ENCODE measurements at regions not wholly inside any gene's neighbourhood (a gene's known extent, or its start where the extent isn't known, plus 50 kb on each side); places are given as distances from the start of the nearest gene placed in this dataset.
A peak's percentile ranks its signal among the peaks of the same experiment; 100 is the strongest.

GRCh38 chr6:150735341-150735851, 130.1 kb upstream of the MTHFD1L start:
- Histone ChIP-seq H2BK5ac (ENCODE audit: low read depth, low read length, poor library complexity) (no peak overlapping the region), H3K14ac (ENCODE audit: low read length) (no peak overlapping the region), H3K4me1 (ENCODE audit: control insufficient read depth in 1 of 2, insufficient read depth in 2 of 2, low read length in 2 of 2) (peaks cover 3 to 7% of the 10 kb centered on the region in 2 experiments), H3K4ac (ENCODE audit: low read depth, low read length) (no peak overlapping the region), H4K8ac (ENCODE audit: low read depth, low read length) (no peak overlapping the region), H2AK5ac (ENCODE audit: low read length) (no peak overlapping the region), H4K12ac (ENCODE audit: low read depth, low read length) (no peak overlapping the region), H3K9me3 (ENCODE audit: insufficient read depth, low read depth, low read length) (peaks cover under 1% of the 10 kb centered on the region), H3K18ac (ENCODE audit: low read length) (no peak overlapping the region), H3K4me2 (ENCODE audit: low read length) (no peak overlapping the region), H2BK12ac (ENCODE audit: low read length) (no peak overlapping the region), H3K9ac (ENCODE audit: low read length) (no peak overlapping the region), H2BK120ac (ENCODE audit: insufficient read depth, low read length, poor library complexity) (no peak overlapping the region), H3K36me3 (ENCODE audit: control insufficient read depth in 1 of 2, insufficient read depth in 2 of 2, low read length in 2 of 2) (peaks cover 4 to 8% of the 10 kb centered on the region in 2 experiments), H3K4me3 (ENCODE audit: low read depth, low read length) (no peak overlapping the region), H3K79me2 (ENCODE audit: control insufficient read depth, insufficient read depth, low read length, poor library complexity) (no peaks in the 10 kb centered on the region), H3K79me1 (ENCODE audit: low read length) (no peaks in the 10 kb centered on the region), H3K27ac (ENCODE audit: low read depth, low read length) (no peak overlapping the region), H3K27me3 (ENCODE audit: insufficient read depth, low read length) (no peaks in the 10 kb centered on the region), H3K23ac (ENCODE audit: low read length) (no peak overlapping the region), H2AFZ (ENCODE audit: insufficient read depth, low read length, poor library complexity) (no peak overlapping the region), H4K91ac (ENCODE audit: low read depth, low read length) (no peak overlapping the region)
- DNase-seq = no peak
- no CpG with 5 or more reads among the region's 3 CpGs for WGBS (ENCODE audit: extremely low coverage, insufficient coverage, insufficient read length)

GRCh38 chr6:150738092-150738629, 127.3 kb upstream of the MTHFD1L start:
- no peak overlapping the region for H2AK5ac ChIP-seq (ENCODE audit: low read length)
- H3K27me3 ChIP-seq (ENCODE audit: insufficient read depth, low read length) = no peaks in the 10 kb centered on the region
- H3K14ac ChIP-seq (ENCODE audit: low read length) = no peak overlapping the region
- H3K18ac ChIP-seq (ENCODE audit: low read length) = no peak overlapping the region
- no peak overlapping the region for H4K12ac ChIP-seq (ENCODE audit: low read depth, low read length)
- no peak overlapping the region for H3K4ac ChIP-seq (ENCODE audit: low read depth, low read length)
- H4K91ac ChIP-seq (ENCODE audit: low read depth, low read length) = no peak overlapping the region
- H2AFZ ChIP-seq (ENCODE audit: insufficient read depth, low read length, poor library complexity) = no peak overlapping the region
- H3K4me1 ChIP-seq (ENCODE audit: control insufficient read depth in 1 of 2, insufficient read depth in 2 of 2, low read length in 2 of 2) = peaks cover 3 to 7% of the 10 kb centered on the region in 2 experiments
- H2BK5ac ChIP-seq (ENCODE audit: low read depth, low read length, poor library complexity) = no peak overlapping the region
- H3K9me3 ChIP-seq (ENCODE audit: insufficient read depth, low read depth, low read length) = no peaks in the 10 kb centered on the region
- no peak overlapping the region for H3K9ac ChIP-seq (ENCODE audit: low read length)
- no peak overlapping the region for H3K4me3 ChIP-seq (ENCODE audit: low read depth, low read length)
- no peaks in the 10 kb centered on the region for H3K79me2 ChIP-seq (ENCODE audit: control insufficient read depth, insufficient read depth, low read length, poor library complexity)
- H4K8ac ChIP-seq (ENCODE audit: low read depth, low read length) = no peak overlapping the region
- H3K27ac ChIP-seq (ENCODE audit: low read depth, low read length) = no peak overlapping the region
- no peak overlapping the region for H3K23ac ChIP-seq (ENCODE audit: low read length)
- H2BK120ac ChIP-seq (ENCODE audit: insufficient read depth, low read length, poor library complexity) = no peak overlapping the region
- no peaks in the 10 kb centered on the region for H3K79me1 ChIP-seq (ENCODE audit: low read length)
- no CpG with 5 or more reads among the region's 6 CpGs for WGBS (ENCODE audit: extremely low coverage, insufficient coverage, insufficient read length)
- H3K36me3 ChIP-seq (ENCODE audit: control insufficient read depth in 1 of 2, insufficient read depth in 2 of 2, low read length in 2 of 2) = peaks cover 7 to 8% of the 10 kb centered on the region in 2 experiments
- H3K4me2 ChIP-seq (ENCODE audit: low read length) = no peak overlapping the region
- DNase-seq = no peak
- no peak overlapping the region for H2BK12ac ChIP-seq (ENCODE audit: low read length)

GRCh38 chr6:150739711-150740349, 125.7 kb upstream of the MTHFD1L start:
- Histone ChIP-seq H3K18ac (ENCODE audit: low read length) (no peak overlapping the region), H3K36me3 (ENCODE audit: control insufficient read depth in 1 of 2, insufficient read depth in 2 of 2, low read length in 2 of 2) (peaks cover 0 to 2% of the 10 kb centered on the region in 2 experiments), H2BK12ac (ENCODE audit: low read length) (no peak overlapping the region), H4K91ac (ENCODE audit: low read depth, low read length) (no peak overlapping the region), H3K4ac (ENCODE audit: low read depth, low read length) (no peak overlapping the region), H3K14ac (ENCODE audit: low read length) (no peak overlapping the region), H3K79me2 (ENCODE audit: control insufficient read depth, insufficient read depth, low read length, poor library complexity) (no peaks in the 10 kb centered on the region), H3K23ac (ENCODE audit: low read length) (no peak overlapping the region), H3K9ac (ENCODE audit: low read length) (no peak overlapping the region), H3K4me2 (ENCODE audit: low read length) (no peak overlapping the region), H3K79me1 (ENCODE audit: low read length) (no peaks in the 10 kb centered on the region), H3K4me3 (ENCODE audit: low read depth, low read length) (no peak overlapping the region), H4K12ac (ENCODE audit: low read depth, low read length) (no peak overlapping the region), H2BK120ac (ENCODE audit: insufficient read depth, low read length, poor library complexity) (no peak overlapping the region), H3K27ac (ENCODE audit: low read depth, low read length) (no peak overlapping the region), H4K8ac (ENCODE audit: low read depth, low read length) (no peak overlapping the region), H2AK5ac (ENCODE audit: low read length) (no peak overlapping the region), H2AFZ (ENCODE audit: insufficient read depth, low read length, poor library complexity) (no peak overlapping the region), H3K4me1 (ENCODE audit: control insufficient read depth in 1 of 2, insufficient read depth in 2 of 2, low read length in 2 of 2) (peaks cover 3 to 7% of the 10 kb centered on the region in 2 experiments), H2BK5ac (ENCODE audit: low read depth, low read length, poor library complexity) (no peak overlapping the region), H3K9me3 (ENCODE audit: insufficient read depth, low read depth, low read length) (no peaks in the 10 kb centered on the region), H3K27me3 (ENCODE audit: insufficient read depth, low read length) (no peaks in the 10 kb centered on the region)
- DNase-seq = peak; percentile 76
- no CpG with 5 or more reads among the region's 2 CpGs for WGBS (ENCODE audit: extremely low coverage, insufficient coverage, insufficient read length)

DNA sequence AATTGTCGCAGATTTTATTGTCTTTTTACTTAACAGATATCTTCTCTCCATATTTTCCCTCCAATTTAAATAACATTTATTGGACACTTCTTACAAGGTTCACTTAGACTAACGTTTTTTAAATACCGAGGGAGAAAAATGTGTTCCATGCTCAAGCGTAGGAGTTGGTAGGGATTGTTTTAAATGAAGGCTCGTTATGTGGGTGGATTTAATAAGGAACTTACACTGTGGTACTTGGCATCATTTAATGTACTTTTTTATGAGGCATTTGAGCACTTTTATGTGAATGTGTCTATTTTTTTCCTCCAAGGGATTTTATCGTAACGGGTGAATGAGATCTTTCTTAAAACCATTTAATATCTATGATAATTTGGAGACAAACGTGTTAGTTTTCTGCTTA, 125.0 kb upstream of the MTHFD1L start:
- Histone ChIP-seq H3K4me2 (ENCODE audit: low read length) (no peak overlapping the region), H4K8ac (ENCODE audit: low read depth, low read length) (no peak overlapping the region), H3K4me1 (ENCODE audit: control insufficient read depth in 1 of 2, insufficient read depth in 2 of 2, low read length in 2 of 2) (peaks cover 3 to 7% of the 10 kb centered on the region in 2 experiments), H3K18ac (ENCODE audit: low read length) (no peak overlapping the region), H2BK5ac (ENCODE audit: low read depth, low read length, poor library complexity) (no peak overlapping the region), H2BK12ac (ENCODE audit: low read length) (no peak overlapping the region), H3K14ac (ENCODE audit: low read length) (no peak overlapping the region), H3K36me3 (ENCODE audit: control insufficient read depth in 1 of 2, insufficient read depth in 2 of 2, low read length in 2 of 2) (peaks cover 0 to 2% of the 10 kb centered on the region in 2 experiments), H3K9me3 (ENCODE audit: insufficient read depth, low read depth, low read length) (no peaks in the 10 kb centered on the region), H3K4ac (ENCODE audit: low read depth, low read length) (no peak overlapping the region), H3K79me2 (ENCODE audit: control insufficient read depth, insufficient read depth, low read length, poor library complexity) (no peaks in the 10 kb centered on the region), H3K27me3 (ENCODE audit: insufficient read depth, low read length) (no peaks in the 10 kb centered on the region), H4K12ac (ENCODE audit: low read depth, low read length) (no peak overlapping the region), H3K9ac (ENCODE audit: low read length) (no peak overlapping the region), H2AK5ac (ENCODE audit: low read length) (no peak overlapping the region), H2BK120ac (ENCODE audit: insufficient read depth, low read length, poor library complexity) (no peak overlapping the region), H3K23ac (ENCODE audit: low read length) (no peak overlapping the region), H4K91ac (ENCODE audit: low read depth, low read length) (no peak overlapping the region), H2AFZ (ENCODE audit: insufficient read depth, low read length, poor library complexity) (no peak overlapping the region), H3K4me3 (ENCODE audit: low read depth, low read length) (no peak overlapping the region), H3K79me1 (ENCODE audit: low read length) (no peaks in the 10 kb centered on the region), H3K27ac (ENCODE audit: low read depth, low read length) (no peak overlapping the region)
- 100% methylated on average over 2 of the region's 8 CpGs for WGBS (ENCODE audit: extremely low coverage, insufficient coverage, insufficient read length)
- DNase-seq = no peak
